CD1c-positive myeloid dendritic cell (primary cell): ENCODE measurements at regions not wholly inside any gene's neighbourhood (a gene's known extent, or its start where the extent isn't known, plus 50 kb on each side); places are given as distances from the start of the nearest gene placed in this dataset.

Source experiments
- DNase-seq: peaks from one replicate; pipeline ENCODE4 v3.0.0-alpha.2; 2016; ENCODE audit errors: extremely low spot score

DNA sequence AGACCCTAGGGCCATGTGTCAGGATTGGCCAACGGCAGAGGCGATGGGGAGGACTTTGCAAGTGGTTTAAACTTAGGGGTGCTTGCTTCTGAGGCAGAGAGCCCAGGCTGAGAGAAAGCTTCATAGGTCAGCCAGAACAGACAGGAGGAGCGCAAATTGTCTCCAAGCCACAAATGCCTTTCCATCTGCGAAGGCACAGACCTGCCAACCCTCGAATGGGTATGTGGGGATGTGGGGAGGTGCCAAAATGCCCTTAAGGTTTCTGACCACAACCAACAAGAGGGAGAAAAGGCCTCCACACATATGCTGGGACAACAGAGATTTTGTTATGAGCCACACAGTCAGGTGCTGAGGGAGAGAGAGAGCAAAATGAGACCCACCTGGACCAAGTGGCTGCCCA lies 283.6 kb downstream of the CYP26B1 start:
- no peak for DNase-seq

DNA sequence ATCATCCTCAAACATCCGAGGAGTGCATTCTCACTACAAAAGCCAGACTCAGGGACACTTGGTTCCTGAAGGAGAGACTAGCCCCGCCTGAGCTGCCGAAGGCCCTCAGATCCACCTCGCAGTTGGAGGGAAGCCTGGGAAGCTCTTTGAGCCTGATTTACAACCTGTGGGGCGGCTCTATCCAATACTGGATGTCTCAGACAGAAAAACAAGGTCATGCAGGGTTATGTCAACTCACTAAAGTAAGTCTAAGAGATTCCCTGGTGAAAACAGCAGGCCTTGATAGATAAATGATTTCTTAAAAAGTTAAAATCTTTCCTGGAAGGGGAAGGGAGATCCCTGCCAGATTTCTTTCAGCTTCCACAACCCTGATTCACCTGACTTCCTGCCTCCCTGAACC lies 284.3 kb downstream of the CYP26B1 start:
- DNase-seq, result no peak

DNA sequence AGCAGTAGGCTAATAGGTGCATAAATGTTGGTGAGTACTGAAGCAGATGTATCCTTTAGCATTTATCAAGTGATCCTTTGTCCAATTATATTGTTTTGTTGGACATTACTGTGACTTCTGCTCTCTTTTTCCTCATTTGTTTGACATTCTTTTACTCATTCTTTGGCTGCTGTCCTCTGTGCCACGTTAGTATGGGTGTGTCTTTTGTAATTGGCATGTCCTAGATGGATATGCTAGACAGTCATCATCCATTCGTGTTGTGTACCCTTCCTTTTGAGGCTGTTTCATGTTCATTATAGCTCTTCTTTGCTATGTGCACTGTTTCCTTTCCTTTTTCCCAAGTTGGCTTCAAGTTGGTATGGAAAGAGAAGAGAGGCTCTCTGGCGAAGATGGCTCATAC lies 284.7 kb downstream of the CYP26B1 start:
- DNase-seq, result no peak

DNA sequence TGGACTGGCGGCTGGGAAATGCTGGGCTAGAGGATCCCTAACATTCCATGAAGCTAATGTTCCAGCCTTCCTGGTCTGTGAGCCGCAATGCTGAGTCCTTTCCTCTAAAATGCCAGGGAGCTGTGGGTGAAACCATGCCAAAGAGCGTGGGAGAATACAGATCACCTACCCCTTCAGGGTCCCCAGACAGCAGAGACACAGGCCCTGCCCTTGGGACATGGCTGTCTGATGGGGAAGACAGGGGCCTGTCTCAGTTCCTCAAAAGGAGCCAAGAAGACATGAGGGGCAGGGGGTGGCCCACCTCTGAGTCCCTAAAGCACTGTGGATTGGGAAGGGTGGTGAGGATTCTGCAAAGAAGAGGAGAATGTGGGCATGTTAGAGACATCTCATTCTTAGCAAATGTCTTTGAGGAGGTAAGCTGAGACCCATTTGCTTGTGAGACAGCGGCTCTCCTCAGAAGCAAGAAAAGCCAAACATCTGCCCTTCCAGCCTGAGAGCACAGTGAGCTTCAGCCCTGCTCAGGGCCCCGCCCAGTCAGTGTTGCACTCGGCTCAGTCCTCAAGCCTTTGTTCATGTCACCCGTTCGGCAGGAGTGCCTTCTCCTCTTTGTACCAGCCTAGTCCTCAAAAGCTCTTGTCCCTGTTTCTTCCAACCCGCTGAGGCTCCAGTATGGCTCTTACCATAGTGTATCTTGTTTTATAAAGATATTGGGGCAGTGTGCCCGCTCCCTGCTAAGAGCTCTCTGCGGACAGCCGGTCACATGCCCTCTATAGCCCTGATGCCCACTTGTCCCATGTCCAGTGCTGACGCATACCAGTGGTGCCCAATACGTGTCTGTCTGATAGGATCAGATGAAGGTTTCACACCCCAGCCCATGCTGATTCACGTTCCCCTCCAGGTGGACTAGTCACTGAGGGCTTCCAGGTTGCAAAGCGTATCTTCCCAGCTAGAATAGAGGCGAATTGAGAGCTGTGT lies 286.2 kb downstream of the CYP26B1 start:
- DNase-seq, result no peak

DNA sequence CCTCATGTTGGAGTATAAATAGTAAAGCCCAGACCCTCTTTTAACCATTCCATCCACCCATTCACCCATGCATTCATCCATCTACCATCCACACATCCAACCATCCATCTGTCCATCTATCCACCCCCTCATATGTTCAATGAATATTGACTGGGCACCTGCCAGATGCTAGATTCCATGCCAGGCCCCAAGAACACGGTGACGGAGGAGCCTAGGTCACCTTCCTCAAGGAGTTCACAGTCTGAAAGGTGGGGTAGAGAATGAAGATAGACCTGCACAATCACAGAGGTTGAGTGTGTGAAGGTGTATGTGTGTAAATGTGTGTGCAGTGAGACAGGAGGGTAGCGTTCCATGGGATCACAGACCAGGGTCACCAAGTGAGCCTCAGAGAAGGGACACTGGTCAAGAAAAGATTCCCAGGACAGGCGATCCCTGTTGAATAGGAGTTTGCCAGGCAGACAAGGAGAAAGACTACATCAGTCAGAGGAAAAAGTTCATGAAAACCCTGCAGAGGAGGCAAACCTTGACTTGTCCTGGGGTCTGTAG lies 287.2 kb downstream of the CYP26B1 start:
- DNase-seq, result no peak

DNA sequence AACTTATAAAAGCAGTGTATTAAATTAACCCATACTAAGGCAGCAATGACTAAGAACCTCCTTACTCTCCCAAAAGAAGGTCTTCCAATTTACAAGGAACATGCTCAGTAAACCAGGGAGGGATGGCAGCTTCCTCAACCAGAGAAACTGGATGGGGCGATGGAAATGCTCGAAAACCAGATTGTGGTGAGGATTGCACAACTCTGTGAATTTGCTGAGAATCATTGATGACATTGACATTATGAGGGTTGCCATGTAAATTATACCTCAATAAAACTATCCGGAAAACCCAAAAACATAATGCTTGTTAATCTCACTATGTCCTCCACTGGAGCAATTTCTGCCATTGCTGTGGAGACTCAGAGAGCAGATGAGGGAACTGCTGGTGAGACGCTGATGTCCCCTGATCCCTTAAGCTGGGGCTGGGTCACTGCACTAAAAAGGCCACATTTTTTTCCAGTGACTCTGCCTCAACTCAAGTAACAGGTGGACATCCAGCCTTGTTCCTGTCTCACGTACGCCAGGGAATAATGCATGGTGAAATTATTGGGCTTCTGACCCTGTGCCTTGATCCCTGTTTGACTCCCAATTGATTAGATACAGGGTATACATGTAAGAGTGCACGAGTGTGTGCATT lies 288.3 kb downstream of the CYP26B1 start:
- no peak for DNase-seq

DNA sequence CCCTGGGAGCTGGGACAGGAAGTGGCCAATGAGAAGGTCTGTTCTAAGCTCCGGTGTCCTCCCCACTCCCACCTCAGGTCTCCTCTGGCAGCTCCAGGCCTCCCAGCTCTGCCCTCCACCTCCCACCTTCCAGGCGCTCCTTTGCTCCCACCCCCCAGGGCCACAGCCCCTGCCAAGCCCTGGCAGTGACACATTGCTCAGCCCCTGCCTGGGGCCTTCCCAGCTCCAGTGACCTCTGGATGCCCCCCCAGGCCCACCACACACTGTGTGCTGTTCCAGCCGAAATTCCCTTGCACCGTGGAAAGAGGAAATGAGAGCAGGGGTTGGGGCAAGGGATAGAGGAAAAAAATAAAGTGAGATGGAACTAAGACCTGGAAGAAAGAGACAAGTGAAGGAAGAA lies 289.6 kb downstream of the CYP26B1 start:
- no peak for DNase-seq

DNA sequence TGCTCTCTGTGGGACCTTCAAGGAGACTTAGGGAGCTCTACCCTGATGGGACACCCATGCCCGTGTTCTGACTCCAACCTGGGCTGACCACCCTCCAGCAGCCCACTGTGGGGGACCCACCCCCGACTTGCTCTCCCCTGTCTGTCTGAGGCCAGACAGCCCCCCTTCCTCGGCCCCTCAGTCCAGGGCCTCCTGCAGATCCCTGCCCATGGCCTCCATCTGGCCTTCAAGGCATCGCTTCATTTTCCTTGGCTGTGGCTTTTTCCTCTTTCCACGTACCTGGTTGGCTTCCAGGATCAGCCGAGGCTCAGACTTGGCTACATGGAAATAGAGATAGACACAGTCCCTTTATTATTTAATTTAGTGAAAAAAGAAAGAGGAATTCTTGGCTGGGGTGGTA lies 290.0 kb downstream of the CYP26B1 start:
- no peak for DNase-seq

DNA sequence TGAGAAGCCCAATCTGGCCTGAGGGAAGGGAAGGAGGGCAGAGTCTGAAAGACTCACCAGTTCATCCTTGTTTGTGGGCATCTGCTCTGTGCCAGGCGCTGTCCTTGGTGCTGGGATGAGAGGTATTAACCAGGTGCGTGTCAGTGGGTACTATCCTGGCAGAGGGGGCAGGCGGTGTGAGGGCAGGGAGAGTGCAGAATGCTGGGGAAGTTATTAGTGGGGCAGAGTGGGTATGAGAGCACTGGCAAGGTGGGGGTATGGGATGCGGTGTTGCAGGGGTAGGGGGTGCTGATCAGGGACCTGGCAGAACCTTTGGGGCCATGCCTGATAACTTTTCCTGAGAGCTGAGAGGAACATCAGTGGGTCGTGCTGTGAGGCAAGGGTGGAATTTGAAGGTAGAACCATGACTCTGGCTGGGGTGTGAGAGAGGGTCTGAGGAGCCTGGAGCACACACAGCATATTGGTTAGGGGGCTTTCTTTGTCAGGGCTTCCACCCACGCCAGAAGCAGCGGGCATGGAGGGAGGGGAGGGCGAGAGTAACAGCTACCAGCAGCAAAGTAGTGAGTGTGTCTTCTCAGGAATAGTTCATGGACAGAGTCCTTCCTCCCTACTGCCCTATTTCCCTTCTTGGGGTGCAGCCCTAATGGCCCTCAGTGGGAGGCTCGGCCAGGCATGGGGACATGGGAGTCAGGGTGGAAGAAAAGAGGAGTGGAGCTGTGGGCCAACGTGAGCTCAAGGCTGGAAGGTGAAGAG lies 290.7 kb downstream of the CYP26B1 start:
- DNase-seq, result no peak

DNA sequence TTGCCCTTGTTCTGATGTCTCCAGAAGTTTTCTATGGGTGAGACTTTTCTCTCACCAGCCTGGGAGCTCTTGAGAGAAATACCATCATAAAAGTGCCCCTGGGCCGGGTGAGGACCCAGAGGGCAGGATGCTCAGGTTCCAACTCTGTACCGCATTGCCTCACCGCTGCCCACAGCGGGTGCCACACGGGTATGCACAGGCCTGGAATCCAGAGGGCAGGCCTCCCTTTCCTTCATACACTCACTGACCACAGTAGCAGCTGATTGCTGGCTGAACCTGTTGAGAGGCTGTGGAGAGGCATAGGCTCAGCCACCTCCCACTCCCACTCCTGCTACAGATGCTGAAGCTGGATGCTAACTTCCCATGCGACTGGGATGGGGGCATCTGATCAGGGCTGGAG lies 293.8 kb downstream of the CYP26B1 start:
- no peak for DNase-seq

DNA sequence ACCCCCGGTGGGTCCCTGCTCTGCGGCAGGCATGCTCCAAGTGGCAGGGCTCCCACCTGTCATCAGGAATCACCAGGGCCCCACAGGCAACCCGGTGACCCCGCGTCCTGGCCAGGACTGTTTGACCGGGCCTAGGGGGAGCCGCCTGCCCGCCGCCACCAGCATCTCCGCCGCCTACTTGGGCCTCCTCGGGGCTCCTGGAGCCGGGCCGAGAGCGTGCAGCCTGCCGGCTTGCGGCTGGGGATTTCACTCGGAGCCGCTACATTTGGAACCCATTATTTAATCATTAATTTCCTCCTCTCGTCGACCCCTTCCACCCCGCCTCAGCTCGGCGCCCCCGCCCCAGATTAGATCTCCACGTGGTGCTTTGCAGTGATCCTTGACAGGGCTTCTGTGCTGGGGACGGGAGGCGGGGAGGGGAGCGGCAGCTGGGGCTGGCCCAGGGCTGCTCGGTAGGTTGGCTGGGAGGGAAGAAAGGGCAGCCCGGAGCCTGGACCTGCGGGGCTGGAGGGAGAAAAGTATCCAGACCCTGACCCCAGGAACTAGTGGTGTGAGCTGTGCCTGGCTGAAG lies 295.4 kb downstream of the CYP26B1 start:
- DNase-seq, result no peak

DNA sequence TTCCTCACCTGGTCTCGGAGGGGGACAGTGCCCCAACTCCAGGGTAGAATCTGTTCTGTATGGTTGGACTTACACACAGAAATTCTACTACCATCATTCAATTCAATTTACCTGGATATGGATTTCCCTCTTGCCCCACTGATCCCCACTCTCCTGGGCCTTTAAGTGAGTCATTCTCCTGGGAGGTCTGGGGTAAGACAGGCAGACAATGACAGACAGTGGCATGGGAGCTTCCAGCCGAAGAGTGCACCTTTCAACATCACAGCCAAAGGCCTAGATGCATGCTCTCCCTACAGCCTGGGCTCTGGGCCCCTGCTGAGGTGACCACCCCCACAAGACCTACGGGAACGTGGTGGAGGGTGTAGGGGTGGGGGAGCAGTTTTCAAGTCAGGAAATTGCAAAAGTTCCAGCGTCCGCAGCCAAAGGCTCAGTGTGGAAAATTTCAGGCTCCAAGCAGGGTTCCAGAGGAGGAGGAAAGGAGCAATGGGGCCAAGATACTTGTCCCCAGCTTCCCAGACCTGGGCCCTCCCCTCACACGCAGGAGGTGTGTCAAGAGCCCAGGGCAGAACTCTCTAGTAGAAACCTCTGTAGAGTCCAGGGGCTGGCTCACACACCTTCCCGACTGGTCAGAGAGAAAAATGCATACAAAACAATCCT lies 296.4 kb downstream of the CYP26B1 start:
- no peak for DNase-seq

DNA sequence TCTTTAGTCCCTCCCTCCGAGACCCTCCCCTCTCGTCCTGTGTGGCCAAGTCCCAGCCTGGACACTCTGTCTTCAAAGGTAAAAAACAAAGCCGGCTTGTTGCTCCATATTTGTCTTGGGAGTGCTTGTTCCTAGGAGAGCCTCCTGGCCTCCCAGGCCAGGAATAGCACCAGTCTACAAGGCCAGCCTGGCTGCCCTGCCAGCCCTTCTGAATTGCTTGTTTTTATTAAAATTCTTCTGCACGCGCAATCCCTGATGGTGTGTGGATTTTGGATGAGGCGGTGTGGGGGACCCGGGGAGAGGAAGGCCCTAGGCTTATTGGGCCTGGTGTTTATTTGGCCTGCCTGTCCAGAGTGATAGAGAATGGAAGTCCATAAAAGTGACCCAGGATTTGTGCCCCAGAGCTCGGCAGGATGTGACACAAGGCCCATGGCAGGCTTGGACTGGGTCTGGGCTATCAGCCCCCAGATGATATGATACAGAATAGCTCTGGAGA lies 297.3 kb downstream of the CYP26B1 start:
- no peak for DNase-seq

DNA sequence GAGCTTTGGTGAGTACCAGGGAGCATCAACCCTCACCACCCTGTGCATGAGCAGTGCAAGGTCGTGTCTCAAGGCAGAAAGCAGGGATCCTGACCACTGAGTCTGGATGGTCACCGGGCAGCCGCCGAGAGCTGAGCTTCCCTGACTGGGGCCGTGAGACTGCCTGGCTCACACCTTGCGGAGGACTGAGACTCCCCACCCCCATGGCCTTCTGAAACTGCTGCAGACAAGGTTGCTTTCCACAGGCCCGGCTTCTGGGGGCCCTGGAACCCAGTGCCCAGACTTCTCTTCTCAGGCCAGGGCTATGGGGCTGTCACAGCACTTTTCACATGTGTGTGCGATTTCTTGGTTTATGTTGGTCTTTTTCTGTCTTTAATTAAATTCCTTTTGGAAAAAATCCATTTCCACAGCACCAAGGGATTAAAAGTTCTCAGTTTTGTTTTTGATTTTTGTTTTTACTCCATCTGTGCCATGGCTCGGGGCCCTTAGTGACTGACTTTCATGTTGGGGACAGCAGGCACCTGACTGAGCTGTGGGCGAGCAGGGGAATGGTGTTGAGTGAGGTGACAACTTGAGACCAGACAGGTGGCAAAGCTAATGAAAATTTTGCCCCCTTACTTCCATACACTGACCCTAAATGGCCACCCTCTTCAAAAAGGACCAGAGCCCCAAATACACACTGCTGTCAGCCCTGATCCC lies 297.9 kb downstream of the CYP26B1 start:
- no peak for DNase-seq

DNA sequence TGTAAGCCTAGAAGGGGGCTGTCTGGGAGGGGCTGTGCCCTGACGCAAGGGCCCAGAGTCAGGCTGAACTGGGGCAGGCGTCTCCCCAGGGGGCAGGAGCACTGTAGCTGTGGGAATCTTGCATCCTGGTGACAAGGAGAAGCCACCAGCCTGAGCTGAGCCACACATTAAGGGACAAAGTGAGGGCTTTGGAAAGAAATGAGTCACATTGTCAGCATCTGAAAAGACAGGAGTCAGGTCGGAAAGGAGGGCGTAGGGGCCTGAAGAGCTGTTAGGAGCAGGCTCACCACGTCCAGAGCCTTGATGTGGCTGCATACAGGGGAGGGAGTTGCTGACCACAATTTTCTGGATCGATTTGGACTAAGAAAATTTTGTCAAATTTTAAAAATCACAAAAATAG lies 298.6 kb downstream of the CYP26B1 start:
- no peak for DNase-seq

DNA sequence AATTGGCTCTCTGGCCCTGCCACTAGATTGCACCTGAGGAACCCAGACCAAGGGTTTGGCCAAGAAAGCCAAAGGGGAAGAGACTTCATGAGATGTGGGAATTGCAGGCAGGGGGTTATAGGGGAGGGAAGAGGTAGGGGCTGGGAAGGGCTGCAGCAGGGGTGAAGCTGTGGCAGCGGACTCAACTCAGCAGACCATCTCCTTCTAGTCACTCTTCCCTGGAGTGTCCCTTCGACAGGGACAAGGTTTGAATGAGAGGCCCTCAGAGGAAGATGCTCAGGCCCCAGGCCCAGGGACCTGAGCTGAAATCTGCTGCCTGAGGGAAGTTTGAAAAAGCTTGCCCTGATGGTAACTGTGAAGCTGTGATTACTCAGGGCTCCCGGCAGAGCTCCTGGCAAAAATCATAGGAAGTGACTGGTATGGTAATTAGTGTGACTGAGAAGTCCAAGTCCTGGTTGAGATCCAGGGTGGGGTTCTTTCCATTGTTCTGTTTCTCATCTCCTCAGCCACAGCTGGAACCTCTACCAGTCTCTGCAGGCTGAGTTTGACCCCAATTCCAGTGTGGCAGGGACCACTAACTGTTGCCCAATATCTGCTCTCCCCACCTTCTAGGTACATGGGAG lies 300.9 kb downstream of the CYP26B1 start:
- no peak for DNase-seq

DNA sequence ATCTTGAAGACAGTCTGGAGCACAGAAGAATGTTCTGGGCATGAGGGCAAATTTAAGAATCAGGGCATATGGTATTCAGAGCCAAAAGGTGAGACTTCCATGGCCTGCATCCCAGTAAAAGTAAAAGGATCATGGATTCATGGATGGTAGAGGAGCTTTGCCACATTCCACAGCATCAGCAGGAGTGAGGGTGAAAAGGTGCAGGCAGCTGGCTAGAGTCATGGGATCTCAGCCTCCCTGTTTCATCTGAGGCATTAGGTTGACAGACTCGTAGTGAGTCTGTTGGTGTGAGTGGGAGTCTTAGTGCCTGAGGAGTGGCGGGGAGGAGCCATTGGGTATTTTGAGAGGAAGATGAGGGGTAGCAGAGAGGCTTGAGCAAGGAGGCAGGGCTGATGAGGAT lies 301.6 kb downstream of the CYP26B1 start:
- no peak for DNase-seq

DNA sequence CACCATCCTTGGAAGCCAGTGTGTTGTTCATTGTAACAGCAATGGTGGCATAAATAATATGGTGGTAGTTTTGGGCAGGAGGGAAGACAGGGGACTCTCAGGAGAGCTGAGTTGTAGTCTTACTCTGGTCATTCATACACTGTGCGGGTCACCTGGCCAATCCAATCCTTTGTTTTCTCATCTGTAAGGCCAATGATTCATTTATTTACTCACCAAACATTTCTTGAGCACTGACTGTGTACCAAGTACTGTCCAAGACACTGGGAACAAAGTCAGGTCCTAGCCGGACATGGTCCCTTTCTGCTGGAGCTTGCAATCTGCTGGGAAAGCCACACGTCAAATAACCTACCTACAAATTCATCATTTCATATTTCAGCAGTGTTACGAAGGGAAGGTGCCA lies 302.7 kb downstream of the CYP26B1 start:
- DNase-seq, result no peak

DNA sequence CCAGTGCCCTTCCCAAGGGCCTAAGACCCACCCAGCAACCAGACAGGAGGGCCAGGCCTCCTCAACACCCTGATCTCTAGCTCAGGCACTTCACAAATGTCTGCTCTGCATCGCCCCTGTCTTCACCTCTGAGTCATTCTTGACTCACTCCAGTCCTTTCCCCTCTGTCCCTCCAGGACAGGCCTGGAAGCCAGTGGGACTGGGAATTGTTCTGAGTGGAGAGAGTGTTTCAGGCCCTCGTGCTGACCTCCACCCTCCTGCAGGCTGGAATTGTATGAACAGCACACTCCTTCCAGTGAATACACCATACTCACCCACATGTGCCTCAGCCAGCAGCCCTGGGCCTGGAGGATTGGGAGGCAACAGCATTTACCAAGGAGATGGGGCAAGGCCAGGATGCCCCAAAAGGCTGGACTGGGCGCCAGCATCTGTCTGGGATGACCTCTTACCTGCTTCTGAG lies 304.2 kb downstream of the CYP26B1 start:
- DNase-seq, result no peak

DNA sequence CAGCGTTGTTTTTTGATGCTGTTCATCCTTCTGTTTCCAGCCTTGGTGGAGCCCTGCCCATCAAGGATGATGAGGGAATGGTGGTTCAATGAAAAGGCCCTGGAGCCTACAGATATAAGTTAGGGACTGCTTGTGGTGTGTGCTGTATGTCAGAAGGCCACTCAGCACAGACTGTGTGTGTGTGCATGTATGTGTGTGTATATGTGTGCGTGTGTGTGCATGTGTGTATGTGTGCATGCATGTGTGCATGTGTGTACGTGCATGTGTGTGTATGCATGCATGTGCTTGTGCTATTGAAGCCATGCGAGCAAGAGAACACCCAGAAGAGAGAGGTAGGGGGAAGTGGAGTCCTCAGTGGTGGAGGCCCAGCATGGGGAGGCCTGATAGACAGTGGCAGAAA lies 304.9 kb downstream of the CYP26B1 start:
- DNase-seq, result no peak
